GM12872 (cell line): ENCODE measurements at regions not wholly inside any gene's neighbourhood (a gene's known extent, or its start where the extent isn't known, plus 50 kb on each side); places are given as distances from the start of the nearest gene placed in this dataset.

ENCODE experiments used
- CTCF ChIP-seq: IDR thresholded peaks from 3 replicates; pipeline ENCODE4 v1.5.1; 2011; ENCODE audit warnings: low read depth, mild to moderate bottlenecking, low read length, moderate library complexity; ENCODE audit not compliant: insufficient read depth

DNA sequence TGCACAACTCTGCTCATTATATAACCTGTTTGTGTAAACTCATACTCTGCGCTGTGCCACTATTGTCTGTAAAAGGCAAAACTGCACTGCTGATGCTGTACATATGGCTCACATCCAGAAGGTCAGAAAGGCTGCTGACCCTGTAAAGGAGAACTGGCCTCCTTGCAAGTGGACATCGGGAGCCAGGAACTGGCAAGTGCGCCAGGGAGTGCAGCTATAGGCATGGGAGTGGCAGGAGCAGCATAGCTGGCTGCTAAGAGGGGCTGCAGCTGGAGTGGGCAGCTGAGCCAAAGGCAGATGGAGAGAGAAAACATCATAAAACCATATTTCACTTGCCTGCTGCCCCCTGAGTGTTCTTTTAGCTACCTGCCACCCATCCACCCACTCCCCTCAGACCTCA, 2183.4 kb upstream of the ACO1 start:
- TF ChIP-seq CTCF, result no peak

DNA sequence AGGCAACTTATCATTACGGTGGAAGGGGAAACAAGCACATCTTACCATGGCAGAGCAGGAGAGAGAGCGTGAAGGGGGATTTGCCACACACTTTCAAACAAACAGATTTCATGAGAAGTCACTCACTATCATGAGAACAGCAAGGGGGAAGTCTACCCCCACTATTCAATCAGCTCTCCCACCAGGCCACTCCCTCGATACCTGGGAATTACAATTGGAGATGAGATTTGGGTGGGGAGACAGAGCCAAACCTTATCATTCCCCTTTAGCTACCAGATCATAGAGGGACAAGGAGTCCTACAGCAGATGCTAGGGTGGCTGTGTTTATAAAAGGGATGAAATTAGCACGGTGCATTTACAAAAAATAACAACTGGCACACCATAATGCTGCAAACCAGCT, 2149.4 kb upstream of the ACO1 start:
- no peak for TF ChIP-seq CTCF

DNA sequence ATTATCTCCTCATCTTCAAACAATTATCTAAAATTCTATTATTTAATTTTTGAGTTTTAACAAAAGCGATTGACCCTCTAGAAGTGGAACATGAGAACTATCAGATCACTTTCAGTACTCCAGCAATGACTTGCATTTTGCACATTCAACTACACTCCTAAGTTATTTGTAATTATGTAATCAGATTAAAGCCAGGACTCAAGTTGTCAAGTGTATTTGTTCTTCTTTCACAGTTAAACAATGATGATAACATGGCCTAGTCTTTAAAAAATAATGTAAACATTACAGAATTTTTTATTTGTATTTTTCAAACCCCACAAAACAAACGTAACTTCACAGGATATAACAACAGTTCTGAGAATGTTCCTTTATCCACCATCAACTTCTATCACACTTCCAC, 2148.9 kb upstream of the ACO1 start:
- TF ChIP-seq CTCF, result no peak

GRCh38 chr9:30239878-30240277, 2144.6 kb upstream of the ACO1 start:
- no peak for TF ChIP-seq CTCF

DNA sequence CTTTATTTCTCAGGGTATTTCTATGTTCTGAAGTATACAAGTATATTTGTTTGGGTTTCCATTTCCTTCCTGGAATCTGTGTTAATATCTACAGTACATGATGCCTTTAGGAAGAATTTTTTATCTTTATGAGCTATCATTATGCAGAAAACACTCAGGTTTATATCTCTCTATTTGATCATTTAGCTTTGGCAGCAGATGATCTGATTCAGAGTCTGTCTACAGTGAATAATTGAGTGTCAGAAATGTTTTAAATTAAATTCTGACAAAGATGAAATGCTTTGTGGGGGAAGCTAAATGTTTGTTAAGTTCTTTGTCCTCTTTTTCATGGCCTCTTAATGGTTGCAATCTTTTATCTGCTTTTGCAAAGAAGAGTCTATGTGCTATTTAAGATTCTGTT, 2141.0 kb upstream of the ACO1 start:
- TF ChIP-seq CTCF, result no peak

DNA sequence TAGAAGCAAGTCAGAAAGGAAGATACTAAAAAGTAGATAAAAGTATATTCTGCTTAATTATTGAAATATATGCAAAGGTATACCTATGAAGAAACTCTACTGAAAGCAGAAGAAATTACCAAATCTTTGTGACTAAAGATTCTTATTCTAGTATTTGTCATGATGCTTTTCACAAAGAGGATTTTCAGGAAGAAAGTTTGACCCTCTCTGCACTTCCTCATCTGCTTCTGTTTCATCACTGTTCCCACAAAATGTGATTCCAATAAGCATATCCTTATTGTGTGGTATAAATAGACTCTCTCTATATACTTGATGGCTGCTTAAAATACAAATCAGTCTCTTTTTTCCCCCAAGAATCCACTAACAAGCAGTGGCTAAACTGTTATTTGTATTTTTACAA, 2139.6 kb upstream of the ACO1 start:
- no peak for TF ChIP-seq CTCF

- TF ChIP-seq CTCF, result no peak
Observed at GRCh38 chr9:30250872-30251271, 2133.6 kb upstream of the ACO1 start.

- no peak for TF ChIP-seq CTCF
Observed at GRCh38 chr9:30258094-30258493, 2126.3 kb upstream of the ACO1 start.
